Islet precursor cell (in vitro differentiated cells): ENCODE measurements at regions not wholly inside any gene's neighbourhood (a gene's known extent, or its start where the extent isn't known, plus 50 kb on each side); places are given as distances from the start of the nearest gene placed in this dataset.
"Not testable (repeated sequence)": the region's sequence is repeated elsewhere in the genome, so short reads cannot be mapped to it uniquely, and the experiment has no call there.

ENCODE experiments used
- DNase-seq: peaks from one replicate; pipeline ENCODE4 v3.0.0-alpha.2; 2018

DNA sequence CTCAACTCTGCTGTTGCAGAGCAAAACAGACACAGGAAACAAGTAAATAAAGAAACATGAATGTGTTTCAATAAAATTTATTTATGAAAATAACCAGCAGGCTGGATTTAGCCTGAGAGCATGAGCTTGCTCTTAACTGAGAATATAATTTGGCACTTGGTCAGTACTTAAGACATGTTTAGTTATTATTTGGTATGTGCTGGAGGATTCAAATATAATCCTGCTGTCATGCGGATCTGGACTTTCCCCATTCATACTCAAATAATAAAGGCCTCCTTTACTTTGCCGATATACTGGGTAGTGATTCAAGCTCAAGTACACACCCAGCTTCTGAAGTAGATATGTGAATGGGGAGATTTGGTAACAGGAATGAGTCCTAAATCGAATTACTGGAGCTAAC, 465.5 kb upstream of the HS3ST1 start:
- no peak for DNase-seq

DNA sequence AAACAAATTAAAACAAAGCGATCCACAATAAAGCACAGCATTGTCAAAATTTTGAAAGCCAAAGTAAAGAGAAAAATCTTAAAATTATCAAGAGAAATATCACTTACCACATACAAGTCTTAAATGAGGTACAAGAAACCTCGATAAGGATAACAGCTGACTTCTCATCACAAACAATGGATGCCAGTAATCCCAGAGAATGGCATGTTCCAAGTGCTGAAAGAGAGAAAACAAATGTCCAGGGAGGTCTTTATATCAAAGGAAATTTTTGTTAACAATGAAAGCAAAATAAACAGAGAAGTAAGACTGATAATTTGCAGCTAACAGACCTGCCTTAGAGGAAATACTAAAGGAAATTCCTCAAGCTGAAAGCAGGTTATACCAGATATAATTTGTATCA, 460.4 kb upstream of the HS3ST1 start:
- no peak for DNase-seq

DNA sequence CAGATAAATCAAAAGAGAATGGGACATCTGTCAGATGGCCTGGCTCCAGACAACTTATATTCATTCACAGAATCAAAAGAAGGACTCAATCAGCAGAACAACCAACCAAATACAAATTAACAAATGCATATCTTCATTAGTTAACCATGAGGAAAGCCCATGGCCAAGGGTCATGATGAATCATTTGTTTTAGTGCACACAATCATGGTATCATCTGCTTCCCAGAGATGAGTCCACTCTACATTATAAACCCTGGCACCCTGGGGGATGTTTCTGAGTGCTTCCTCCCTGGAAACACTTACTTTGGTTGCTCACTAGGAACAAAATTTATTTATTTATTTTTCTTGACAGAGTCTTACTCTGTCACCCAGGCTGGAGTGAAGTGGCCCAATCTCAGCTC, 453.3 kb upstream of the HS3ST1 start:
- no peak for DNase-seq

DNA sequence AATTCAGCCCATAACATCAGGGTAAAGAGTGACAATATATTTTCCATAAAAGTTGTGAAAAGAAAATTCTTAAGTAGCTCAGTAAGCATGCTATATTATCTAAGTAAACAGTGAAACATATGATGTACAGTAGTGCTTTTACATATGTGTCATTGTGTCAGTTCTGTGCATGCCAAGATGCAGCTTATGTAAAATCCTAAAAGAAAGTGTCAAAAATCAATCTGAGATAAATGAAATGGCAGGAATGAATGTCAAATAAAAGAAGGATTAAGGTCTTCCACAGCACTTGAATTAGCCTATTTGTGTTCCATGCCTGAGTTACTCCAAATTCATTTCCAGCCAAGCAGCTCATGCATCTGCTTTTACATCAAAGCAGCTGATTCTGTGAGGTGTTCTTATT, 452.7 kb upstream of the HS3ST1 start:
- no peak for DNase-seq

DNA sequence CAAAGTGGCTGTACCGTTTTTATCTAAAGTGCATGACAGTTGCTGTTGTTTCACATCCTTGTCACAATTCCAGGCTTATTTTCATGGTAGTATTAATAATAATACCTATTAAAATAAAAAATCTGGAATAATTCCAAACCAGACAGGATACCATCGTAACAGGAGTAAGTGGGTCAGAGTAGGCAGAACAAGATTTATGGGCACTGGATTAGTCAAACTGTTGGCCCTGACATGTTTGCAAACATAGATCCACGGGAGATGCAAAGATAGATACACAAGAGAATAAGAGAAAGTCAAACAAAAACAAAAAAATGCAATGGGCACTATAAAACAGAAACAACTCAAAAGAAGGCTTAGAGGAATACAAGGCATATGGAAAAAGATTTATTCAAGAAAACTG, 449.5 kb upstream of the HS3ST1 start:
- DNase-seq, result no peak

DNA sequence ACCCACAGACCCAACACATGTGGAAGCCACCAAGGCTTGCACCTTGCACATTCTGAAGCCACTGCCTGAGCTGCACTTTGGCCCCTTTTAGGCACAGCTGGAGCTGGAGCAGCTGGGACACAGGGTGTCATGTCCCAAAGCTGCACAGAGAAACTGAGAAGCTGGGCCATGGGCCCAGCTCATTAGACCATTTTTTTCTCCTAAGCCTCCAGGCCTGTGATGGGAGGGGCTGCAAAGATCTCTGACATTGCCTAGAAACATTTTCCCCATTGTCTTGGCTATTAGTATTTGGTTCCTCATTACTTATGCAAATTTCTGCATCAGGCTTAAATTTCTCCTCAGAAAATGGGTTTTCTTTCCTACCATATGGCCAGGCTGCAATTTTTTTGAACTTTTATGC, 447.4 kb upstream of the HS3ST1 start:
- no peak for DNase-seq

DNA sequence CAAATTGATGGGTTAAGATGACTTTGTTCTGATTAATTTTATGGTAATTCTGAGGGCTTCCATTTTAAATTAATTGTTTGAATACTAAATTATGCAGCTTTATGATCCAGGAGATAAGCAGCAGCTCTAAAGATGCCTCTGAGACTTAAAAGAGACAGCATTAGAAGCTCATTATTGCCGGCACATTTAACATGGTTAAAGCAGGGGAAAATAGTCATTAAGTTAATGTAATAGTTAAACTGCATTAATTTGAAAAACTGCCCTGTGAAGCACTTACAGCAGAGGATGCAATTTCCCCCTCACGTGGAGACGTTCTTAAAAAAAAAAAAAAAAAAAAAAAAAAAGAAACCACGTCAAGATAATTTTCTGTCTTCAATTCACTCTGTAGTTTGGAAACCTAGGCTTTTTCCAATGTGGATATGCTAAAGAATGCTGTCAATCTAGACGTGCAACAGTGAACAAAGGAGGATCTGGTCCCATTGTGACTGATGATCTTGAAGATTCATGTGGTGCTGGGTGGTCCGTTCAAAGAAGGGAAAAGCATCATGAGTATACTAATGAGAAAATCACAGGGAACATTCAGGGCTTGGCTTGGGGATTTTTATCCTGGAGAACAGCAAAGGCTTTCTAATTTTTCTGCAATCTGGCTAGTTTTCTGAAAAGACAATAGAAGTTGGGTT, 440.6 kb upstream of the HS3ST1 start:
- no peak for DNase-seq

DNA sequence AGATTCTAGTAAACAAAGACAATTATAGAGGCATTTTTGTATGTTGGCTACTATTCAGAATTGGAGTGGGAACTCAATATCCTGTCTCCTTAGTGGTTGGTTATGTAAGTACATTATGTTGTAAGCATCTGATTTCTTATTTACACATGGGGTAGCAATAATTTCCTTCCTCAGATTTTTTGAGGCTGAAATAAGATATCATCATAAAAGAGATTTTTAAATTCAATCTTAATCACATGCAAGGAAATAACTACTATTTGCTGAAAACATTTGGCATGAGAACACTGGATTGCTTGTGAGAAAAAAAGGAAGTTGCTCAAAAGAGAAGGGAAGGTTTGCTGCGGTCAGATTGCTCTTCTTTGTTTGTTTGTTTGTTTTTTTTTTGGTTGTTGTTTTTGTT, 437.7 kb upstream of the HS3ST1 start:
- no peak for DNase-seq

DNA sequence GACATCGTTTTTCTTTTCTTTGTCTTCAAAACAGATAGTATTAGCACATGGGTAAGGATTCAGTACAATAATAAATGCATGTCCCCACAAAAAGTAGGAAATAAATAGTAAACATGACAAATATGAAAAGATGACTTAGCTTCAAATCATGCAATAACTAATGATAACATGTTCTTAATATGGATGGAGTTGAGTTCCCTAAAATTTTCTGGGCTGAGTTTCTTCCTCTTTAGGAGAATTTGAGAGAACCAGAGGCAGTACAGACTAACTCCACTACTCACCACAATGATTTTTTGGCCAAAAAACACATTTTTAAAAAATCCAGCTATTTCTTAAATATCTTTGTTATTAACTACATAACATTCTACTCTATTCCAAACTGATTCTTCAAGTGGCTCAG, 432.3 kb upstream of the HS3ST1 start:
- no peak for DNase-seq

DNA sequence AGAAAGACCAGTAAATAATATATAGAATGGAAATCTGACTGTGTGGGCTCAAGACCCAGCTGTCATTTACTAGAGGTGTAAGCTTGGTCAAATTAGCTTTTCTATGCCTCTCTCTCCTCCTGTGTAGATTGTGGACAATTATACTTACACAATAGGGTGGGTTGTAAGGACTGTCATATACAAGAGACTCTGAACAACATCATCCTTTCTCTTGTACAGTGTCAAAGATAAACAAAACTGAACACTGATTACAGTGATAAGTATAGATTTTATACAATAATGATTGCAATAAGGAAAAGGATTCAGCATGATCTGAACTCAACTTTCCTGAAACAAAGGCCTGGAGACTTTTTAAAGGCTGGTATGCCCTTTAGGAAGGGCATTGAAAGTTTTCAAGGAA, 429.2 kb upstream of the HS3ST1 start:
- no peak for DNase-seq

DNA sequence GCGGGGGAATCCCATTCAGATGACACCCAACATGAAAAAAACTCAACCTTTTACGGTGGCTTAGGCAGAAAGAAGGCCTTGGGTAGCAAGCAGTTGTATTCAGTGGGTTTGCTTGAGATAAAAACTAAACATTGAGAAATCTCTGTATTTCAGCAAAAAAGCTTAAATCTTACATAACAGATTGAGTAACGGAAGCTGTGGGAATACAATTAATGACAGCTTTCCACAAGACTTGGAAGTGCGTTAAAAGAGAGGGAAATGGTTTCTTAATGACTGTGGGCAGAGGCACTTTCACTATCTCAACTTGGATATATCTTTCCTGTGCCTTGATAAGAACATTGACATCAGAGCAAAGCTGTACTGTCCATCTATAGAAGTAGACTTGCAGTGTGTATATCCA, 418.5 kb upstream of the HS3ST1 start:
- no peak for DNase-seq

DNA sequence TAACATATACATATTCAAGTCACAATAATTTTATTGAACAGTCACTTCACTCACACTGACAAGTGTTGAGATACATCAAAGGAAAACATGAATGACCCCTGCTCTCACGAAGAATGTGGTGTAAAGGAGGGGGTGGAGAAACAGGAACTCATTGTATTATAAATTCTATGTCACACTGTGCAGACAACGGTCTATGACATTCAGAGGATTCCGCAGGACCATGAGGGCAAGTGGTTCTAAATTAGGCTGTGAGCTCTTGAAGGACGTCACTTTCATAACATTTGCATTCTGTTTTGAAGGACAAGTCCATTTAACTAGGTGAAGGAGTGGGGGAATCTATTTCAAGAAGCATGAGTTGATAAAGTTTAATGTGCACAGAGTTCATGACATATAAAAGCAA, 415.2 kb upstream of the HS3ST1 start:
- no peak for DNase-seq

DNA sequence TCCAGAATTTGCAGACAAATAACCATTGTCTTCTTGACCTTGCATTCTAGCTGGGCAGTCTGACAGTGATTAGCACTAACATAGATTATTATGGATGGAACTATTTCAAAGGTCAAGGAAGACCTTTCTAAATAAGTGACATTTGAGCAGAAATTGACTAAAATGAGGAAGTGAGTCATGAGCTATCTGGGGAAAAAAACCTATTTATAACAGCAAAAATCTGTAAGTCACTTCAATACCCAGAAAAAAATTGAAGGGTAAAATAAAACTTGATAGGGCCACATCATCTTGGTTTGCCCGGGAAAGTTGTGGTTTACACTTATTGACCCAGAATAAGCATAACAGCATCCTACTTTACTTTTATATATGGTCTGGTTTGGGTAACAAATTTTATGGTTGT, 414.6 kb upstream of the HS3ST1 start:
- DNase-seq, result no peak

DNA sequence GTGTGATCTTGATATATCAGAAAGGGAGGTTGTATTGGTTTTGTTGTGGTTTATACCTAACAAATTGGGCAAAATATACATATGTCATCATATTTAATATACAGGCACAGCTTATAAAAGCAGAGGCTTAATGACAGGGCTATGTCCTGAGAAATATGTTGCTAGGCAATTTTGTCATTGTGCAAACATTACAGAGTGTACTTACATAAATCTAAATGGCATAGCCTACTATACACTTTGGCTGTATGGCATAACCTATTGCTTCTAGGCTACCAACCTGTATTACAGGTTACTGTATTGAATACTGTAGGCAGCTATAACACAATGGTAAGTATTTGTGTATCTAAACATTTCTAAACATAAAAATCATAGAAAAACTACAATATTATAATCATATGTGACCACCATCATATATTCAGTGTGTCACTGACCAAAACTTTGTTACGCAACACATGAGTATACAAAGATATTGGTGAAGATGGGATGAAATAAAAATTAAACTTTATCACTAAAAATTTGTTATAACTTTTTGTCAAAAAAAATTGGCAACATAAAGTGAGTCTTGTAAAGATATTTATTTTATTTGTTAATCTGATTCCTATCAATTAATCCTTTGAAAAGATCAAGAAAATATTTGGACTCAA, 414.0 kb upstream of the HS3ST1 start:
- DNase-seq, result no peak

DNA sequence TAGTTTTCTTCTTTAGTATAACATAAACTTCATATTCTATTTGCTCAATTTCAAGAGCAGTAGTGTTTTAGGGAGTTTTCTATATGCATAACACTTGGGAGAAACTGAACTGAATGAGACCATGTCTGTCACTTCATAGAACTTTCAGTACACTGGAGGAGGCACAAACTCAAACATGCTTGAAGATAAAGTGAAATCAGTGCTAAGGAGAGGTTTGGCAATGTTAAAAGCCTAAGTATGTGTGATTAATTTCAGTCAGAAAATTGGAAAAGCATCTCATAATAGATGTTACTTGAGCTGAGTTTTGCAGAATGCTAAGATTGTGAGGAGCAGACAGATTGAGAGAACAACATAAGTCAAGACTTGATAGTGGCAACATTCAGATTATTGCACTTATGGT, 411.2 kb upstream of the HS3ST1 start:
- DNase-seq, result no peak

DNA sequence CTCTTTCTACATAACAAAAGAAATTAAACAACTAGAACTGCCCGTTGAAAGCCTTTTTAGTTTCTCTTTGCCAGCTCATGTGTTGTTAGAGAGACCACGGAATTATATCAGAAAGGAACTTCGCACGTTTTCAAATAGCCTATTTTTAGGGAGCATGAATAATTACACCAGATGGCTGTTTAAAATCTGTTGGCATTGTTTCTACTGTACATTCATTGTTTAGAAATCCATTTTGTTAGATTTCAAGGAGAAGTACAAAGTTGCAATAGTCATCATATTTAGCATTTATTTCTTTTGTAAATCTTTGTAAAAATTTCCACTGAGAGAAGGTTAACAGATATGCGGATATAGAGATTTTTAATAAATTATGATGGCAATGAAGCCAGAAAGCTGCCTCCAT, 403.0 kb upstream of the HS3ST1 start:
- DNase-seq, result no peak

DNA sequence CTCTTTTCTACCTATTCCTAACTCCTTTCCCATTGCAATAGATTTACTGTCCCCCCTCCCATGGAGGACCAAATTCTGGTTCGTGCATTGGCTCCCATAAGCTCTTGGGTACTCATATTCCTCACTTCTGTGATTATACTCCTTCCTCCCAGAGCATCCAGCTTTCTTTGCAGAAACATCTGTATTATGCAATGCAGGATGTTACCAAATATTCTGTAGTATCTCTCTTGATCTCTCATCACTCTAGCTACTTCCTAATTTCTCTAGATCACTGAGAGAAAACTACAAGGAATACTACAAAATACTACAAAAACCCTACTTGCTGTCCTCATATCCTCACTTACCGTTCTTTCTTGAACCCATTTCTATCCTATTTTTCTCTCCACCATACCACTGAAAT, 395.9 kb upstream of the HS3ST1 start:
- DNase-seq, result no peak

DNA sequence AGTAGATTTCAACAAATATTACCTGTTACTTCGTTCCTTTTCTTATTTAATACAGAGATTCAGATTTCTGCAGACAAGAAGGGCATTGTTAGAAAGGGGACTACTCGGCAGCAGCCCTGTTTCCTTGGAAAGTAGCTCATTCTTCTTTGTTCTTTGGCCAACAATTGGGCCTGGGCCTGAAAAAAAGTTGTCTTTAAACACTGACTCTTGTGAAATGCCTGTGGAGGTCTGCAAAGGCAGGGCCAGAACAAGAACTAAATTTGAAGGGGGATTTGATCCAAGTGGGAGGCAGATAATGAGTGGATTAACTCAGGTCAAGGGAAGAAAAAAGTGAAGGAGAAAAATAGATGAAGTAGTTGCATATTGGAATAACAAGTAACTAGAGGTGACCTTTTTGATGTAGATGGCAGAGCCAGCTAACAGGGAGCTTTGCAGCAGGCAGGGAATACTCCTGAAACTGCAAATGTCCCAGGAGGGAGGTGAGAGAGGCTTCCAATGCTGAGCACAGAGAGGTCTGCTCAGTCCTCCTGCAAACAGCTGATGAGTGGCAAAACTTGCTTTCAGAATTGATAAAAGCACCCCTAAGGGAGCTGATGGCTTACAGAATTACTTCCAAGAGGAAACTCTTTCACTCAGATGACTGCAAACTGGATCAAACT, 393.2 kb upstream of the HS3ST1 start:
- DNase-seq, result no peak

DNA sequence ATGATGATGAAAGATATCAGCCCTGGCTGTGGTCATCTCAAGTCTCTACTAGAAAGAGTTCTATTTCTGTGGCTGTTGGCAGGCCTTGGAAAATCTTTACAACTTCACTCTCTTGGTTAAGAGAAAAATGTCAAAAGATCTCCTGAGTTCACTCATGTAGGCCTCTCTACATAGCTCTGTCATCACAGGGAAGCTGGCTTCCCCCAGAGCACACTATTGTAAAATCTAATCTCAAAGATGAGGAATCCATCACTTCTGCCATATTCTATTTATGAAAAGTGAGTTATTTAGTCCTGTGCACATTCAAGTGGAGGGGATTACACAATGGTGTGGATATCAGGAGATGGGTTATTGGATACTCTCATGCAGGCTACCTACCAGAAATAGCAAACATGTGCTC, 388.4 kb upstream of the HS3ST1 start:
- DNase-seq, result no peak

DNA sequence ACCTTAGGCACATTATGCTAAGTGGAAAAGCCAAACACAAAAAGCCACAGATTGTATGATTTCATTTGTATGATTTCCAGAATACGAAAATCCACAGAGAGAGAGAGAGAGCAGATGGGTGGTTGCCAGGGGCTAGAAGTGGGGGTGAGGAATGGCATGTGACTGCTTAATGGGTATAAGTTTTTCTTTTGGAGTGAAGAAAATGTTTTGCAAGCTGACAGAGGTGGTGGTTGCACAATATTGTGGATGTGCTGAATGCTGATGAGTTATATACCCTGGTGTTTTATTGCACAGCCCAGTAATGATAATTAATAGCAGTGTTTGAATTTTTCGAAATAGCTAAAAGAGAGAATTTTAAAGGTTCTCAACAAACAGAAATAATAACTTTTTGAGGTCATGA, 386.1 kb upstream of the HS3ST1 start:
- DNase-seq, result no peak

DNA sequence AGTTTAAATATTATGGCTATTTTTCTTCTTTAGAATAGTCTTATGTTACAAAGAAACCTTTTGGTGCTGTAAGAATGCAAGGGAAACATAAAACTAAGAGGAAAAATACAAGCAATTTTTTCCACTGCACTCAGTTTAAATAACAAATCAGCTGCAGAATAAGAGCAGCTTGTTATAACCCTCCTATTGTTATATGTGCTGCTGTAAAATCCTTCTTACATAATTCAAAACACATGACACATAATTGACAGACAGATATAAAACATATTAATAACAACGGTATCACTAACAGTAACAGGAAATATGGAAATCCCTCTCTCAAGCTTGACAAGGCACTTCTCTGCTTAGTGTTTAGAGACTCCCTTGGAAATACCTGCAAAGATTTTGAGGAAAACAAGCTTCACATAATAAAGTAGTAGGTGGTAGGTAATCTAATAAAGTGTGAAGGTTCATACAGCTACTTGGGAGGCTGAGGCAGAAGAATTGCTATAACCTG, 385.3 kb upstream of the HS3ST1 start:
- no peak for DNase-seq

DNA sequence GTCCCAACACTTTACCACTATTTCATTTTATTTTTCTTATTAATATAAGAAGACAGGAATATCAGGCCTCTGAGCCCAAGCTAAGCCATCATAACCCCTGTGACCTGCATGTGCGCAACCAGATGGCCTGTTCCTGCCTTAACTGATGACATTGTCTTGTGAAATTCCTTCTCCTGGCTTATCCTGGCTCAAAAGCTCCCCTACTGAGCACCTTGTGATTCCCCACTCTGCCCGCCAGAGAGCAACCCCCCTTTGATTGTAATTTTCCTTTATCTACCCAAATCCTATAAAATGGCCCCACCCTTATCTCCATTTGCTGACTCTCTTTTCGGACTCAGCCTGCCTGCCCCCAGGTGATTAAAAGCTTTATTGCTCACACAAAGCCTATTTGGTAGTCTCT, 382.8 kb upstream of the HS3ST1 start:
- not testable (repeated sequence) for DNase-seq

DNA sequence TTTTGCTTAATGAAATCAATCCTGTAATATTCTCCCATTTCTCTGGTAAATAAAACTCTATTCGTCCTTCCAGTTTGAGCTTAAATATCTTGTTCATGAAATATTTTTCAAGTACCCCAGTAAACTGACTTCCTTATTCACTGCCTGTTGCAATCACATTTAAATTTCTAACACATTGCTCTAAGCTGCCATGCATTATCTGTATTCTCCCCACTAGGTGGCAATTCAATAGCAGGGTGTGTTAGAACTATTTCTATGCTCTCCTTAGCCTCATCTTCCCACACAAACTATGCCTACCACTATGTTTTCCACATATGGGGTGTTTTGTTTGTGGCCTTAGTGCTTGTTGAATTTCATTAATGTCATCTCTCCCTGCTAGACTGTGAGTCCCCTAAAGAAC, 377.1 kb upstream of the HS3ST1 start:
- DNase-seq, result no peak
